HEK293T (cell line): ENCODE measurements at regions not wholly inside any gene's neighbourhood (a gene's known extent, or its start where the extent isn't known, plus 50 kb on each side); places are given as distances from the start of the nearest gene placed in this dataset.

ENCODE experiments used
- ARNT ChIP-seq: fragments of 450-650 bp; IDR thresholded peaks from 2 replicates; pipeline ENCODE4 v1.6.1; 2017; ENCODE audit warnings: mild to moderate bottlenecking
- BHLHE40 ChIP-seq: fragments of 450-650 bp; IDR thresholded peaks from 2 replicates; pipeline ENCODE4 v1.6.1; 2016; ENCODE audit warnings: mild to moderate bottlenecking, moderate library complexity, borderline replicate concordance
- CTBP1 ChIP-seq: fragments of 450-650 bp; IDR thresholded peaks from 2 replicates; pipeline ENCODE4 v1.6.1; 2016; ENCODE audit warnings: borderline replicate concordance
- ELF4 ChIP-seq: fragments of 450-650 bp; IDR thresholded peaks from 2 replicates; pipeline ENCODE4 v1.6.1; 2017; ENCODE audit warnings: antibody characterized with exemption
- FOXA1 ChIP-seq: fragments of 450-650 bp; IDR thresholded peaks from 2 replicates; pipeline ENCODE4 v1.6.1; 2016; ENCODE audit warnings: mild to moderate bottlenecking
- FOXK2 ChIP-seq: fragments of 450-650 bp; IDR thresholded peaks from 2 replicates; pipeline ENCODE4 v1.6.1; 2016; ENCODE audit warnings: mild to moderate bottlenecking
- FOXM1 ChIP-seq: fragments of 450-650 bp; IDR thresholded peaks from 2 replicates; pipeline ENCODE4 v1.6.1; 2017; ENCODE audit warnings: mild to moderate bottlenecking, borderline replicate concordance
- HDGF ChIP-seq: fragments of 450-650 bp; IDR thresholded peaks from 2 replicates; pipeline ENCODE4 v1.6.1; 2017; ENCODE audit warnings: antibody characterized with exemption, borderline replicate concordance
- LEF1 ChIP-seq: fragments of 450-650 bp; IDR thresholded peaks from 2 replicates; pipeline ENCODE4 v1.6.1; 2017; ENCODE audit warnings: mild to moderate bottlenecking, borderline replicate concordance
- NFRKB ChIP-seq: fragments of 450-650 bp; IDR thresholded peaks from 2 replicates; pipeline ENCODE4 v1.6.1; 2016; ENCODE audit warnings: mild to moderate bottlenecking, moderate library complexity
- PKNOX1 ChIP-seq: fragments of 450-650 bp; IDR thresholded peaks from 2 replicates; pipeline ENCODE4 v1.6.1; 2016
- SP1 ChIP-seq: fragments of 450-650 bp; IDR thresholded peaks from 2 replicates; pipeline ENCODE4 v1.6.1; 2017
- SUZ12 ChIP-seq: fragments of 450-650 bp; IDR thresholded peaks from 2 replicates; pipeline ENCODE4 v1.6.1; 2016; ENCODE audit warnings: mild to moderate bottlenecking
- TARDBP ChIP-seq: fragments of 450-650 bp; IDR thresholded peaks from 2 replicates; pipeline ENCODE4 v1.6.1; 2016

GRCh38 chrX:39967348-39967747, 130.4 kb downstream of the BCOR start:
- TF ChIP-seq SP1 = no peak
- TF ChIP-seq ELF4 = no peak
- TF ChIP-seq FOXA1 = no peak
- TF ChIP-seq ARNT = no peak
- no peak for TF ChIP-seq HDGF
- TF ChIP-seq NFRKB = no peak
- TF ChIP-seq LEF1 = no peak
- TF ChIP-seq FOXK2 = no peak
- TF ChIP-seq CTBP1 = no peak
- TF ChIP-seq PKNOX1 = no peak
- no peak for TF ChIP-seq FOXM1
- no peak for TF ChIP-seq SUZ12
- TF ChIP-seq BHLHE40 = no peak
- no peak for TF ChIP-seq TARDBP
